Testis (tissue), 2 donors: ENCODE measurements at regions not wholly inside any gene's neighbourhood (a gene's known extent, or its start where the extent isn't known, plus 50 kb on each side); places are given as distances from the start of the nearest gene placed in this dataset.
"Not testable (repeated sequence)": the region's sequence is repeated elsewhere in the genome, so short reads cannot be mapped to it uniquely, and the experiment has no call there.

Experiments used
- DNase-seq: peaks from one replicate; pipeline ENCODE4 v3.0.0-alpha.2; 2019
- H3K27ac ChIP-seq, 2 donors: fragments of 200-600 bp; sonication (generic); one replicate each; pipeline ENCODE4 v1.5.1; 2019
- H3K27me3 ChIP-seq: fragments of 200-600 bp; sonication (generic); one replicate; pipeline ENCODE4 v1.5.1; 2019
- H3K36me3 ChIP-seq: fragments of 200-600 bp; sonication (generic); one replicate; pipeline ENCODE4 v1.5.1; 2017; ENCODE audit warnings: low read depth; ENCODE audit errors: missing control alignments
- H3K4me1 ChIP-seq: fragments of 200-600 bp; sonication (generic); one replicate; pipeline ENCODE4 v1.5.1; 2019
- H3K4me3 ChIP-seq, 2 donors: fragments of 200-600 bp; sonication (generic); one replicate each; pipeline ENCODE4 v1.5.1; 2017 to 2019
- H3K9me3 ChIP-seq: fragments of 200-600 bp; sonication (generic); one replicate; pipeline ENCODE4 v1.5.1; 2017
- CTCF ChIP-seq, 3 experiments: fragments of 450-650 bp in 2 of 3; fragments of 200-600 bp in 1 of 3; sonication (generic) in 1 of 3; IDR thresholded peaks; one replicate each; pipeline ENCODE4 v1.5.1; 2016 to 2019; ENCODE audit warnings: antibody characterized with exemption in 3 of 3, mild to moderate bottlenecking in 2 of 3, moderate library complexity in 1 of 3
- POLR2A ChIP-seq: fragments of 450-650 bp; IDR thresholded peaks from one replicate; pipeline ENCODE4 v1.6.1; 2017; ENCODE audit warnings: antibody characterized with exemption, mild to moderate bottlenecking, moderate library complexity
- WGBS, 2 donors: methylation state at CpG; one replicate each; pipeline ENCODE4 v1.1.5; 2018; 5-methylcytosine and 5-hydroxymethylcytosine counted together
- intact Hi-C: fragments of 100-400 bp; cut with DNase I; formaldehyde crosslinking; loops from one replicate; pipeline ENCODE4 v1.15.1; 2023; ENCODE audit warnings: low total_unique reads

GRCh38 chr5:117615226-117615625, 1040.6 kb upstream of the SEMA6A start:
- TF ChIP-seq CTCF (IDR thresholded peaks at IDR 0.05) (no peak), POLR2A (no peak)
- no peaks in the 10 kb centered on the region for H3K36me3 ChIP-seq
- intact Hi-C loops = no loop called here
- H3K4me3 ChIP-seq = no peak overlapping the region
- no peaks in the 10 kb centered on the region for H3K27me3 ChIP-seq
- H3K27ac ChIP-seq = no peak overlapping the region
- H3K9me3 ChIP-seq = no peaks in the 10 kb centered on the region
- DNase-seq = no peak
- no peaks in the 10 kb centered on the region for H3K4me1 ChIP-seq

GRCh38 chr5:117614408-117614807, 1039.8 kb upstream of the SEMA6A start:
- Histone ChIP-seq H3K27ac (no peak overlapping the region), H3K4me1 (no peaks in the 10 kb centered on the region), H3K36me3 (no peaks in the 10 kb centered on the region), H3K27me3 (no peaks in the 10 kb centered on the region), H3K9me3 (no peaks in the 10 kb centered on the region), H3K4me3 (no peak overlapping the region)
- no peak for DNase-seq
- WGBS, 2 donors = 89 to 93% methylated on average over 2 of the region's 2 CpGs
- intact Hi-C loops = no loop called here
- no peak for TF ChIP-seq CTCF (IDR thresholded peaks at IDR 0.05)
- TF ChIP-seq POLR2A = no peak

- WGBS, 2 donors = 56 to 89% methylated on average over 2 of the region's 2 CpGs
- DNase-seq = no peak
- Histone ChIP-seq H3K27me3 (no peaks in the 10 kb centered on the region), H3K27ac (no peak overlapping the region), H3K4me1 (no peaks in the 10 kb centered on the region), H3K36me3 (no peaks in the 10 kb centered on the region), H3K9me3 (no peaks in the 10 kb centered on the region), H3K4me3 (no peak overlapping the region)
- intact Hi-C loops = no loop called here
- TF ChIP-seq CTCF (IDR thresholded peaks at IDR 0.05) = no peak
- TF ChIP-seq POLR2A = no peak
These were observed 1030.2 kb upstream of the SEMA6A start for GRCh38 chr5:117604845-117605244.

GRCh38 chr5:117599811-117600210, 1025.2 kb upstream of the SEMA6A start:
- H3K4me1 ChIP-seq, DNase-seq, H3K27ac ChIP-seq, H3K36me3 ChIP-seq, intact Hi-C loops, H3K9me3 ChIP-seq, H3K27me3 ChIP-seq: not testable (repeated sequence)
- 89% methylated on average over 27 of the region's 36 CpGs; no CpG with 5 or more reads in 1 of the 2 donors for WGBS, 2 donors
- H3K4me3 ChIP-seq = peak overlapping the region in 1 of 2 donors; percentile 32

GRCh38 chr5:117594166-117594565, 1019.5 kb upstream of the SEMA6A start:
- peak; percentile 21 for DNase-seq
- Histone ChIP-seq H3K9me3 (no peaks in the 10 kb centered on the region), H3K4me1 (no peaks in the 10 kb centered on the region), H3K27ac (no peak overlapping the region), H3K36me3 (no peaks in the 10 kb centered on the region), H3K27me3 (no peaks in the 10 kb centered on the region), H3K4me3 (no peak overlapping the region)
- no peak for TF ChIP-seq POLR2A
- no peak for TF ChIP-seq CTCF (IDR thresholded peaks at IDR 0.05)
- intact Hi-C loops = no loop called here
- WGBS, 2 donors = 54 to 61% methylated on average over 4 of the region's 4 CpGs
